WTC11 (cell line): ENCODE measurements at regions not wholly inside any gene's neighbourhood (a gene's known extent, or its start where the extent isn't known, plus 50 kb on each side); places are given as distances from the start of the nearest gene placed in this dataset.

Experiments used
- CREB1 ChIP-seq: sonication (generic); formaldehyde crosslinking; IDR thresholded peaks from 2 replicates; pipeline ENCODE4 v1.8.0; 2023; ENCODE audit warnings: mild to moderate bottlenecking, missing genetic modification reagents
- OVOL2 ChIP-seq: fragments of 250-450 bp; sonication (Bioruptor Pico); IDR thresholded peaks from 2 replicates; pipeline ENCODE4 v1.9.0; 2021; ENCODE audit warnings: mild to moderate bottlenecking, borderline replicate concordance
- TEAD1 ChIP-seq: sonication (generic); formaldehyde crosslinking; IDR thresholded peaks from 2 replicates; pipeline ENCODE4 v1.8.0; 2022; ENCODE audit warnings: mild to moderate bottlenecking, missing genetic modification reagents
- ZNF121 ChIP-seq: sonication (generic); formaldehyde crosslinking; IDR thresholded peaks from 2 replicates; pipeline ENCODE4 v1.8.0; 2023; ENCODE audit warnings: missing genetic modification reagents
- ZNF232 ChIP-seq: sonication (generic); formaldehyde crosslinking; IDR thresholded peaks from 2 replicates; pipeline ENCODE4 v1.8.0; 2022; ENCODE audit warnings: mild to moderate bottlenecking, missing genetic modification reagents
- ZNF317 ChIP-seq: sonication (generic); formaldehyde crosslinking; IDR thresholded peaks from 2 replicates; pipeline ENCODE4 v1.8.1; 2023; ENCODE audit warnings: low read depth, mild to moderate bottlenecking, moderate library complexity, missing genetic modification reagents, borderline replicate concordance
- TF ChIP-seq, protein P1 (sequence below): sonication (generic); formaldehyde crosslinking; IDR thresholded peaks from 2 replicates; pipeline ENCODE4 v1.8.0; 2022; ENCODE audit warnings: mild to moderate bottlenecking, missing genetic modification reagents
- TF ChIP-seq, protein P2 (sequence below): fragments of 200-600 bp; IDR thresholded peaks from 2 replicates; pipeline ENCODE4 v1.8.0; 2022; ENCODE audit warnings: antibody characterized with exemption
- TF ChIP-seq, protein P3 (sequence below): sonication (generic); formaldehyde crosslinking; IDR thresholded peaks from 2 replicates; pipeline ENCODE4 v1.8.0; 2022; ENCODE audit warnings: mild to moderate bottlenecking, missing genetic modification reagents
- TF ChIP-seq, protein P4 (sequence below): sonication (generic); formaldehyde crosslinking; IDR thresholded peaks from 2 replicates; pipeline ENCODE4 v1.8.1; 2023; ENCODE audit warnings: mild to moderate bottlenecking, missing genetic modification reagents, moderate library complexity
- TF ChIP-seq, protein P5 (sequence below): sonication (generic); formaldehyde crosslinking; conservative IDR thresholded peaks from 2 replicates; pipeline ENCODE4 v1.8.1; 2022; ENCODE audit warnings: mild to moderate bottlenecking, missing genetic modification reagents

DNA sequence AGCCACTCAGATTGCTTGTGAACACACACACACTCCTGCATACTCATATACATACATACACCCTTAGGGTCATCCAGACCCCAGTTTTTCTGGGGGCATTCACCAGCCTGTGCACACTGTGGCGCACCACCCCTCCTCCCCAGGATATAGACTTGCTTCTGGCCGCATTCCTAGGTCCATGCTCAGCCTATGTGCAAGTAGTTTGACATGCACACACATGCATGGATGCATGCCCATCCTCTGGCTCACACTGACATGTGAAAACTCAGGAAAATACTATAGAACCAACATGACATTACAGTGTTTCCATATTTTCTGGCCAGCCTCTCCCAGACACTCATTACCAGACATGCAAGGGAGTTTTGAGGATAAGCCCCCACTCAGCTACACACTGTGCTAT, 79.3 kb upstream of the POLG start:
- TF ChIP-seq, protein P1, sequence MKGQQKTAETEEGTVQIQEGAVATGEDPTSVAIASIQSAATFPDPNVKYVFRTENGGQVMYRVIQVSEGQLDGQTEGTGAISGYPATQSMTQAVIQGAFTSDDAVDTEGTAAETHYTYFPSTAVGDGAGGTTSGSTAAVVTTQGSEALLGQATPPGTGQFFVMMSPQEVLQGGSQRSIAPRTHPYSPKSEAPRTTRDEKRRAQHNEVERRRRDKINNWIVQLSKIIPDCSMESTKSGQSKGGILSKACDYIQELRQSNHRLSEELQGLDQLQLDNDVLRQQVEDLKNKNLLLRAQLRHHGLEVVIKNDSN (CRISPR knock-in tag): no peak
- TF ChIP-seq, protein P2, sequence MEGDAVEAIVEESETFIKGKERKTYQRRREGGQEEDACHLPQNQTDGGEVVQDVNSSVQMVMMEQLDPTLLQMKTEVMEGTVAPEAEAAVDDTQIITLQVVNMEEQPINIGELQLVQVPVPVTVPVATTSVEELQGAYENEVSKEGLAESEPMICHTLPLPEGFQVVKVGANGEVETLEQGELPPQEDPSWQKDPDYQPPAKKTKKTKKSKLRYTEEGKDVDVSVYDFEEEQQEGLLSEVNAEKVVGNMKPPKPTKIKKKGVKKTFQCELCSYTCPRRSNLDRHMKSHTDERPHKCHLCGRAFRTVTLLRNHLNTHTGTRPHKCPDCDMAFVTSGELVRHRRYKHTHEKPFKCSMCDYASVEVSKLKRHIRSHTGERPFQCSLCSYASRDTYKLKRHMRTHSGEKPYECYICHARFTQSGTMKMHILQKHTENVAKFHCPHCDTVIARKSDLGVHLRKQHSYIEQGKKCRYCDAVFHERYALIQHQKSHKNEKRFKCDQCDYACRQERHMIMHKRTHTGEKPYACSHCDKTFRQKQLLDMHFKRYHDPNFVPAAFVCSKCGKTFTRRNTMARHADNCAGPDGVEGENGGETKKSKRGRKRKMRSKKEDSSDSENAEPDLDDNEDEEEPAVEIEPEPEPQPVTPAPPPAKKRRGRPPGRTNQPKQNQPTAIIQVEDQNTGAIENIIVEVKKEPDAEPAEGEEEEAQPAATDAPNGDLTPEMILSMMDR: no peak
- TF ChIP-seq ZNF121 (CRISPR knock-in tag) (no peak), ZNF232 (CRISPR knock-in tag) (no peak), ZNF317 (no peak), CREB1 (CRISPR knock-in tag) (no peak), OVOL2 (CRISPR knock-in tag) (no peak), TEAD1 (CRISPR knock-in tag) (no peak)
- TF ChIP-seq, protein P3, sequence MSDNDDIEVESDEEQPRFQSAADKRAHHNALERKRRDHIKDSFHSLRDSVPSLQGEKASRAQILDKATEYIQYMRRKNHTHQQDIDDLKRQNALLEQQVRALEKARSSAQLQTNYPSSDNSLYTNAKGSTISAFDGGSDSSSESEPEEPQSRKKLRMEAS: no peak
- TF ChIP-seq, protein P4, sequence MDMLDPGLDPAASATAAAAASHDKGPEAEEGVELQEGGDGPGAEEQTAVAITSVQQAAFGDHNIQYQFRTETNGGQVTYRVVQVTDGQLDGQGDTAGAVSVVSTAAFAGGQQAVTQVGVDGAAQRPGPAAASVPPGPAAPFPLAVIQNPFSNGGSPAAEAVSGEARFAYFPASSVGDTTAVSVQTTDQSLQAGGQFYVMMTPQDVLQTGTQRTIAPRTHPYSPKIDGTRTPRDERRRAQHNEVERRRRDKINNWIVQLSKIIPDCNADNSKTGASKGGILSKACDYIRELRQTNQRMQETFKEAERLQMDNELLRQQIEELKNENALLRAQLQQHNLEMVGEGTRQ (CRISPR knock-in tag): no peak
- TF ChIP-seq, protein P5, sequence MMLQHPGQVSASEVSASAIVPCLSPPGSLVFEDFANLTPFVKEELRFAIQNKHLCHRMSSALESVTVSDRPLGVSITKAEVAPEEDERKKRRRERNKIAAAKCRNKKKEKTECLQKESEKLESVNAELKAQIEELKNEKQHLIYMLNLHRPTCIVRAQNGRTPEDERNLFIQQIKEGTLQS (CRISPR knock-in tag): no peak
